ENCODE measurements at regions not wholly inside any gene's neighbourhood (a gene's known extent, or its start where the extent isn't known, plus 50 kb on each side); places are given as distances from the start of the nearest gene placed in this dataset.

DNA sequence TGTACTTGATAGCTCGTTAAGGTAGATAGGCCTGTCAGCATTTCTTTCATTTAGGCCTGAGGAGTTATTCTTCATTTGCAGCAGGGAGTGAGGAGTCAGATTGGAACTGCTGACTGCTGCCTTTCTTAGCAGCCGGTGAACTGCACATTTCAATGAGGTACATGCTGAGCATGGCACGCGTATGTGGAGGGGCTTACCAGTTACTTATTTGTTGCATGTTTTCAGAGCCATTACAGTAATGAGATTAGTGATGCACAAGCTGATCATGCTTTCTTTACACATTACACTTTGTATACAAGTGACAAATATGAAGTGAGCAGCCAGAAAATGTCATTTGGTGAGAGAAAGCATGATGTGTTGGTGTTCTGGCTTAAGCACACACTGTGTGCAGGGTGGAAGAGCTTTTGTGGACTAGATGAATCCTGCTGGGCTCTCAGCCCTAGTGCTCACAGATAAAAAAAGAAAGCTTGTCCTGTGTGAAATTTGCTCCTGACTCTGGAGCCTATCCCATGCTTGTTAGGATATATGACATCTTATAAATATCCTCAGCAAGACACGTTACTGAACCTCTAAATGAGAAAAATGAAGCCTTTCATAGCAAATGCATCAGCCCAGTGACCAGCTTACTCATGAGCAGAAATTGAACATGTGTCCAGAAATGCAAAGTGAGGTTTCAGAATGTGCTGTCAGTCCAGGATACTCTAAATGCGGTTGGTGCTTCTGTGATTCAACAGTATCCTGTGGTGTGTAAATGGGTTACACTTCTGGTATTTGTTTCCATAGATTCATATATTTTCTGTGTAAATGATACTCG, 574.7 kb upstream of the ADGRL2 start:
- Histone ChIP-seq H3K4me3 (no peak overlapping the region), H3K27me3 (no peaks in the 10 kb centered on the region), H3K4me1 (no peaks in the 10 kb centered on the region), H3K9me3 (no peaks in the 10 kb centered on the region), H3K36me3 (no peaks in the 10 kb centered on the region), H3K27ac (no peak overlapping the region)
- DNase-seq: no peak
- intact Hi-C loops (cut with DNase I): no loop called here
- TF ChIP-seq EP300 (IDR thresholded peaks at IDR 0.05) (no peak), POLR2A (IDR thresholded peaks at IDR 0.05) (no peak), POLR2AphosphoS5 (IDR thresholded peaks at IDR 0.05) (no peak)
- TF ChIP-seq, protein P1, sequence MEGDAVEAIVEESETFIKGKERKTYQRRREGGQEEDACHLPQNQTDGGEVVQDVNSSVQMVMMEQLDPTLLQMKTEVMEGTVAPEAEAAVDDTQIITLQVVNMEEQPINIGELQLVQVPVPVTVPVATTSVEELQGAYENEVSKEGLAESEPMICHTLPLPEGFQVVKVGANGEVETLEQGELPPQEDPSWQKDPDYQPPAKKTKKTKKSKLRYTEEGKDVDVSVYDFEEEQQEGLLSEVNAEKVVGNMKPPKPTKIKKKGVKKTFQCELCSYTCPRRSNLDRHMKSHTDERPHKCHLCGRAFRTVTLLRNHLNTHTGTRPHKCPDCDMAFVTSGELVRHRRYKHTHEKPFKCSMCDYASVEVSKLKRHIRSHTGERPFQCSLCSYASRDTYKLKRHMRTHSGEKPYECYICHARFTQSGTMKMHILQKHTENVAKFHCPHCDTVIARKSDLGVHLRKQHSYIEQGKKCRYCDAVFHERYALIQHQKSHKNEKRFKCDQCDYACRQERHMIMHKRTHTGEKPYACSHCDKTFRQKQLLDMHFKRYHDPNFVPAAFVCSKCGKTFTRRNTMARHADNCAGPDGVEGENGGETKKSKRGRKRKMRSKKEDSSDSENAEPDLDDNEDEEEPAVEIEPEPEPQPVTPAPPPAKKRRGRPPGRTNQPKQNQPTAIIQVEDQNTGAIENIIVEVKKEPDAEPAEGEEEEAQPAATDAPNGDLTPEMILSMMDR (IDR thresholded peaks at IDR 0.05): no peak
- 86 to 90% methylated on average over 7 of the region's 7 CpGs for WGBS, 2 donors

- intact Hi-C loops (cut with DNase I): no loop called here
- Histone ChIP-seq H3K27me3 (no peaks in the 10 kb centered on the region), H3K27ac (no peak overlapping the region), H3K4me3 (no peak overlapping the region), H3K4me1 (no peaks in the 10 kb centered on the region), H3K36me3 (no peaks in the 10 kb centered on the region), H3K9me3 (no peaks in the 10 kb centered on the region)
- no peak for TF ChIP-seq EP300 (IDR thresholded peaks at IDR 0.05)
- TF ChIP-seq, protein P1 (IDR thresholded peaks at IDR 0.05): no peak
- TF ChIP-seq POLR2A (IDR thresholded peaks at IDR 0.05): no peak
- no peak for TF ChIP-seq POLR2AphosphoS5 (IDR thresholded peaks at IDR 0.05)
- no peak for DNase-seq
Measured at GRCh38 chr1:81224222-81224621, 576.5 kb upstream of the ADGRL2 start.

GRCh38 chr1:81221564-81221963, 579.2 kb upstream of the ADGRL2 start:
- Histone ChIP-seq H3K27ac (no peak overlapping the region), H3K36me3 (no peaks in the 10 kb centered on the region), H3K4me3 (no peak overlapping the region), H3K9me3 (no peaks in the 10 kb centered on the region), H3K27me3 (no peaks in the 10 kb centered on the region), H3K4me1 (no peaks in the 10 kb centered on the region)
- DNase-seq: no peak
- intact Hi-C loops (cut with DNase I): no loop called here
- WGBS, 2 donors: 91 to 95% methylated on average over 4 of the region's 4 CpGs
- TF ChIP-seq POLR2A (IDR thresholded peaks at IDR 0.05) (no peak), POLR2AphosphoS5 (IDR thresholded peaks at IDR 0.05) (no peak), EP300 (IDR thresholded peaks at IDR 0.05) (no peak)
- TF ChIP-seq, protein P1 (IDR thresholded peaks at IDR 0.05): no peak

DNA sequence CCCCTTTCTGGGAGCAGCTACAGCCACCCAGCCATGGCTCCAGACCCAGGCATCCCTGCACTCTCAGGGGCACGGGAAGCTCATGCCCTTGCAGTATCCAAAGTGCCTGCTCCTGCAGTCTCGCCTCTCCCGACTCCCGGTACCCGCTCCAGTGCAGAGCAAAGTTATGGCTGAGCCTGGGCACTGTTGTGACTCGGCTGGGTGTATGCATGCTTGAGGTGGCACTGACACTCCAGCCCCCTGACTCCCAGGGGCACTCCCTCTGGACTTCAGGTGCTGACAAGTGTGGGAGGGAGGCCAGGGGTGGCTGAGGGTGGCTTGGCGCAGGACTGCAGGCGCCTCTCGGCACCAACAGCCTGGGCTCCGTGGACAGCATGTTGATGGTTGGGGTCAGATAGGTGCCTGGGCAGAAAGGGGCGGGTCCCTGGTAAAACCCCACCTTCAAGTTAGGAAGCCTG, 580.1 kb upstream of the ADGRL2 start:
- no peak overlapping the region for H3K27ac ChIP-seq
- no peaks in the 10 kb centered on the region for H3K9me3 ChIP-seq
- no peaks in the 10 kb centered on the region for H3K4me1 ChIP-seq
- intact Hi-C loops (cut with DNase I): no loop called here
- TF ChIP-seq EP300 (IDR thresholded peaks at IDR 0.05) (no peak), POLR2A (IDR thresholded peaks at IDR 0.05) (no peak), POLR2AphosphoS5 (IDR thresholded peaks at IDR 0.05) (no peak)
- TF ChIP-seq, protein P1 (IDR thresholded peaks at IDR 0.05): no peak
- no peak for DNase-seq
- no peak overlapping the region for H3K4me3 ChIP-seq
- WGBS, 2 donors: 94 to 96% methylated on average over 11 of the region's 11 CpGs
- H3K27me3 ChIP-seq: no peaks in the 10 kb centered on the region
- no peaks in the 10 kb centered on the region for H3K36me3 ChIP-seq

DNA sequence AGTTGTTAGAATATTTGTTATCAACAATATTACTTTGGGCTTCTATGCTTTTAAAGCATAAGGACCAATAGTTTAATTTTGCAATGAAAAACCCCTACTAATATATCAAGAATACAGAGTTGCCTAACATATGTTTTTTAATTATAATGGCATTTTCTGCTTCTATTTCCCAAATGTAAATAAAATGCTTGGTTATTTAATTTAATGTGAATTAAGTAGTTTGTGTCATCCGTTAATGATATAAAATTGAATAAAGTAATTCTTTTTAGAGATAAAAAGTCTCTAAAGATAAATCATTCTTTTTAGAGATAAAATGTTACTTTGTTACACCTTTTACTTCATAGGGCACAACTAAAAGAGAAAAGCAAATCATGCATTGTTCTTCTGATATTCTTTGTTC, 583.7 kb upstream of the ADGRL2 start:
- H3K27me3 ChIP-seq: no peaks in the 10 kb centered on the region
- WGBS, 2 donors: 78 to 86% methylated on average over 1 of the region's 1 CpG
- H3K9me3 ChIP-seq: no peaks in the 10 kb centered on the region
- intact Hi-C loops (cut with DNase I): no loop called here
- TF ChIP-seq POLR2A (IDR thresholded peaks at IDR 0.05) (no peak), EP300 (IDR thresholded peaks at IDR 0.05) (no peak), POLR2AphosphoS5 (IDR thresholded peaks at IDR 0.05) (no peak)
- TF ChIP-seq, protein P1 (IDR thresholded peaks at IDR 0.05): no peak
- H3K27ac ChIP-seq: no peak overlapping the region
- no peaks in the 10 kb centered on the region for H3K36me3 ChIP-seq
- no peak overlapping the region for H3K4me3 ChIP-seq
- DNase-seq: no peak
- H3K4me1 ChIP-seq: no peaks in the 10 kb centered on the region

Measured in sigmoid colon (tissue), 6 donors.